Progenitor cell of endocrine pancreas (in vitro differentiated cells): ENCODE measurements at regions not wholly inside any gene's neighbourhood (a gene's known extent, or its start where the extent isn't known, plus 50 kb on each side); places are given as distances from the start of the nearest gene placed in this dataset.

Source experiments
- DNase-seq: peaks from one replicate; pipeline ENCODE4 v3.0.0; 2021; ENCODE audit warnings: low spot score; ENCODE audit not compliant: unreplicated experiment
- H3K27ac Mint-ChIP-seq: 2 replicates; pipeline ENCODE4 v1.8.0; 2021; ENCODE audit warnings: mild to moderate bottlenecking, moderate library complexity, mixed read lengths
- H3K27me3 Mint-ChIP-seq: 2 replicates; pipeline ENCODE4 v1.8.0; 2021; ENCODE audit warnings: mixed read lengths
- H3K36me3 Mint-ChIP-seq: 2 replicates; pipeline ENCODE4 v1.8.0; 2022; ENCODE audit warnings: mixed read lengths; ENCODE audit not compliant: insufficient read depth
- H3K4me1 Mint-ChIP-seq: 2 replicates; pipeline ENCODE4 v1.8.0; 2021; ENCODE audit warnings: low read depth, mixed read lengths
- H3K4me3 Mint-ChIP-seq: 2 replicates; pipeline ENCODE4 v1.8.0; 2021; ENCODE audit warnings: low read depth, mild to moderate bottlenecking, moderate library complexity, mixed read lengths
- H3K9me3 Mint-ChIP-seq: 2 replicates; pipeline ENCODE4 v1.8.0; 2021; ENCODE audit warnings: low read depth, mixed read lengths
- TF ChIP-seq, protein P1 (sequence below): fragments of 200-600 bp; sonication (generic); IDR thresholded peaks from one replicate; pipeline ENCODE4 v1.5.0; 2021; ENCODE audit warnings: antibody characterized with exemption, mild to moderate bottlenecking; ENCODE audit not compliant: unreplicated experiment

DNA sequence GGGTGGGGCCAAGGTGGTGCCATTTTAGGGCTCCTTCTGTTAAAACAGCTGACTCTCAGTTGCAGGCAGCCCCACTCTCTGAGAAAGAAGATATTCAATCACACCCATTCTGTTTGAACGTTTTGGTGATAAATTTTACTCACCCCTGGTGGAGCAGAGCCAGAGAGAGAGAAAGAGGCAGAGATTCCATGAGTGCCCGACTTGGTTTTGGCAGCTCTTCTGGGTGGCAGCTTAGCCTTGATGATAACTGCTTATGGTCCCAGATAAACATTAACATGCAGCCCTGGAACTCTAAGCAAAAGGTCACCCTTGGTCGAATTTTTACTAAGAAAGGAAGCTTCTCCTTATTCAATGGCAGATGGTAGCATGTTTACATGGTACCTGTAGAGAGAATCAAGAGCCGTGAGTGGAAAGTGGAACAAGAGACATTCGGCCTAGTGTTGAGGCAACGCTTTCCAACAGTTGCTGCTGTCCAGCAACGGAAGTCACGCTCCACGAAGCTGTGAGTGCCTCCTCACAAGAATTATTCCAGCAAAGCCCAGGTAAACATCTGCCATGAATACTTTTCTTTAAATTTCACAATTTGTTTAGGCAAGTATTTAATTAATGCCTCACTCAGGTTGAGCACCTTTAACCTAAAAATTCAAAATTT, 530.6 kb upstream of the ROBO2 start:
- TF ChIP-seq, protein P1, sequence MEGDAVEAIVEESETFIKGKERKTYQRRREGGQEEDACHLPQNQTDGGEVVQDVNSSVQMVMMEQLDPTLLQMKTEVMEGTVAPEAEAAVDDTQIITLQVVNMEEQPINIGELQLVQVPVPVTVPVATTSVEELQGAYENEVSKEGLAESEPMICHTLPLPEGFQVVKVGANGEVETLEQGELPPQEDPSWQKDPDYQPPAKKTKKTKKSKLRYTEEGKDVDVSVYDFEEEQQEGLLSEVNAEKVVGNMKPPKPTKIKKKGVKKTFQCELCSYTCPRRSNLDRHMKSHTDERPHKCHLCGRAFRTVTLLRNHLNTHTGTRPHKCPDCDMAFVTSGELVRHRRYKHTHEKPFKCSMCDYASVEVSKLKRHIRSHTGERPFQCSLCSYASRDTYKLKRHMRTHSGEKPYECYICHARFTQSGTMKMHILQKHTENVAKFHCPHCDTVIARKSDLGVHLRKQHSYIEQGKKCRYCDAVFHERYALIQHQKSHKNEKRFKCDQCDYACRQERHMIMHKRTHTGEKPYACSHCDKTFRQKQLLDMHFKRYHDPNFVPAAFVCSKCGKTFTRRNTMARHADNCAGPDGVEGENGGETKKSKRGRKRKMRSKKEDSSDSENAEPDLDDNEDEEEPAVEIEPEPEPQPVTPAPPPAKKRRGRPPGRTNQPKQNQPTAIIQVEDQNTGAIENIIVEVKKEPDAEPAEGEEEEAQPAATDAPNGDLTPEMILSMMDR = no peak
- Mint-ChIP-seq H3K27ac (no peak overlapping the region), H3K36me3 (no peaks in the 10 kb centered on the region), H3K27me3 (no peaks in the 10 kb centered on the region), H3K9me3 (no peaks in the 10 kb centered on the region), H3K4me3 (no peak overlapping the region), H3K4me1 (no peaks in the 10 kb centered on the region)
- DNase-seq = no peak

DNA sequence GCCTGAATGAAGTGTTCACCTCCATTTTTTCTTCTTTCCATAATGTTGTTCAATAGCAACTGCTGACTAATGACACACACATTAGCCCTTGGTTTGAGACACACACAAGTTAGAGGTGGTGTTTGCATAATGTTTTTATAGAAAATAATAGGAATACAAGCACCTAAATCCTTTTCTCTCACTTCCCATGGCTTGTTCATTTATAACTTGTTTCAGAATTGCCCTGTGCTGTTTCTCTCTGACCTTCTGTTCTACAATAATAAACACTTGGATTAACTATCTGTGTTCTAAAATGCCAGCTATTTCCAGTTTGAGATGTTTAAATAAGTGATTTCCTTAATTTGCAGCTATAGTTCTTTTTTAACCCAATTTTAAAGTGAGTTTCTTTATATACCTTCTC, 525.1 kb upstream of the ROBO2 start:
- H3K27ac Mint-ChIP-seq = no peak overlapping the region

DNA sequence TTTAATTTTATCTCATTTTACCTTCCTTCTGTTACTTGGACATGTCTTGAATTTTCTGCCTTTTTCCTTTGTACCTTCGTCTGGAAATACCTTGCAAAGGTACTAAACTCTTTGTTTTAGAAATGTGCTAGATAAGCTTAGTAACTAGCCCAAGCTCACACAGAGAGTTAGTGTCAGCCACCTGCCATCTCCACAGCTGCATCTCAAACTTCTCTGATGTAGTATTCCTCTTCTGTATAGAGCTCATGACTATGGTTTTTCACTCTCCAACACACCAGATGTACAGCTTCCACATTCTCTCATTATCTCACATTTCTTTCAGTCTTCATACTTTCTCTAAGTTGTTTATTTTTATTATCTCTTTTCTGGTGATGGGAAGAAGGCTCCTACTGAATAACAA, 516.6 kb upstream of the ROBO2 start:
- no peak for DNase-seq
- no peak overlapping the region for H3K27ac Mint-ChIP-seq
- TF ChIP-seq, protein P1 = no peak

More for the DNA sequence above, 525.1 kb upstream of the ROBO2 start:
- Mint-ChIP-seq H3K27me3 (no peaks in the 10 kb centered on the region), H3K4me3 (no peak overlapping the region), H3K4me1 (no peaks in the 10 kb centered on the region), H3K9me3 (no peaks in the 10 kb centered on the region), H3K36me3 (no peaks in the 10 kb centered on the region)
- DNase-seq = no peak
- TF ChIP-seq, protein P1 = no peak

DNA sequence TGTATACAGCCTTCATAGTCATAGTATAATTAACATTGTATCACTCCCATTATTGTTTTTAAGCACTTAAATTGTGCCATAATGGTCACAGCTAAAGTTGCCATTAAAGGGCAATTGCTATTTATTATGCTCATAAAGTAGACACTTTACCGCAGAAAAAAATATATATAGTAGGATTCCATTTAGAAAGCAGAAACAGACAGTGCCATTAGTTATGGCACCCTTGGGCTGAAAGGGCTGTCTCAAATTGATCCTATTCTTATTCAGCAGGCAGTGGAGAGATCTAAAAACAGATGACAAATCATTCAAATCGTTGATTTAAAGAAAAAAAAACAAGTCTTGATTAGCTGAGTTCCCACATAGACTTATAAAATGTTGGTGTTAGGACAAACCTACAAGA, 514.2 kb upstream of the ROBO2 start:
- TF ChIP-seq, protein P1 = no peak
- H3K36me3 Mint-ChIP-seq = no peaks in the 10 kb centered on the region
- H3K4me3 Mint-ChIP-seq = no peak overlapping the region
- H3K9me3 Mint-ChIP-seq = no peaks in the 10 kb centered on the region
- H3K27ac Mint-ChIP-seq = no peak overlapping the region
- no peak for DNase-seq
- H3K4me1 Mint-ChIP-seq = no peaks in the 10 kb centered on the region
- H3K27me3 Mint-ChIP-seq = no peaks in the 10 kb centered on the region

More for the DNA sequence above, 516.6 kb upstream of the ROBO2 start:
- Mint-ChIP-seq H3K27me3 (no peaks in the 10 kb centered on the region), H3K4me1 (no peaks in the 10 kb centered on the region), H3K36me3 (no peaks in the 10 kb centered on the region), H3K9me3 (no peaks in the 10 kb centered on the region), H3K4me3 (no peak overlapping the region)

DNA sequence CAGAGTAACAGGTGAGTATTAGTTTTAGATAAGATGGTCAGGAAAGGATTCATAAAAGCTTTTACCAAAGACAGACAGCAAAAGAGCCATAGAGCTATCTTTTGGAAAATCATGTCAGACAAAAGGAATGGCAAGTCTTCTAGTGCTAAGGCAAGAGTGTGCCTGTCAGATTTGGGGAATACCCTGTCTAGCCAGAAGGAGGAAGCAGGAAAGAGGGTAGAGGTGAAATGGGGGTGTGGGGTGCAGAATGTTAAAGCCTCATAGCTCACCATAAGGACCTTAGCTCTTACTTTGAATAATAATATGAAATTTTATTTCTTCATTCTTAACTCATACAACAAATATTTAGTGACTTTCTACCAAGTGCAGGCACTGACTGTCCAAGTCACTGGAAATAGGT, 512.1 kb upstream of the ROBO2 start:
- Mint-ChIP-seq H3K4me1 (no peaks in the 10 kb centered on the region), H3K9me3 (no peaks in the 10 kb centered on the region), H3K27me3 (no peaks in the 10 kb centered on the region), H3K36me3 (no peaks in the 10 kb centered on the region), H3K4me3 (no peak overlapping the region), H3K27ac (no peak overlapping the region)
- no peak for DNase-seq
- TF ChIP-seq, protein P1 = no peak
